Common myeloid progenitor, CD34-positive (primary cell): ENCODE measurements at regions not wholly inside any gene's neighbourhood (a gene's known extent, or its start where the extent isn't known, plus 50 kb on each side); places are given as distances from the start of the nearest gene placed in this dataset.

ENCODE experiments used
- CTCF ChIA-PET: fragments of 350-600 bp; sonication (Branson Sonifier 250); formaldehyde crosslinking; loops from one replicate; lab custom pipeline; 2021; ENCODE audit warnings: antibody characterized with exemption; lab: Charles Lee
- POLR2A ChIA-PET: fragments of 350-600 bp; sonication (Branson Sonifier 250); formaldehyde crosslinking; loops from one replicate; lab custom pipeline; 2021; ENCODE audit warnings: antibody characterized with exemption; lab: Charles Lee
- DNase-seq, 3 donors: peaks; one replicate each; pipeline versions ENCODE4 v3.0.0 to v3.0.0-alpha.2; 2013
- H3K27ac ChIP-seq, 2 experiments: 1 replicate in 1 of 2; 2 replicates in 1 of 2; pipeline ENCODE4 v1.7.0; 2013; ENCODE audit warnings: inconsistent platforms in 2 of 2, low read length in 2 of 2, mild to moderate bottlenecking in 2 of 2, low read depth in 1 of 2, moderate library complexity in 1 of 2; ENCODE audit not compliant: severe bottlenecking in 2 of 2, insufficient read depth in 1 of 2, poor library complexity in 1 of 2
- H3K27me3 ChIP-seq, 5 experiments: replicated peaks in 2 of 5; 1 replicate in 3 of 5; 2 replicates in 2 of 5; pipeline versions ENCODE4 v1.6.1 to v1.7.0; 2013; ENCODE audit warnings: low read length in 4 of 5, mild to moderate bottlenecking in 2 of 5, moderate library complexity in 2 of 5, inconsistent platforms in 1 of 5; ENCODE audit not compliant: insufficient read depth in 5 of 5, control insufficient read depth in 4 of 5
- H3K36me3 ChIP-seq, 4 experiments: 1 replicate in 2 of 4; 2 replicates in 2 of 4; pipeline versions ENCODE4 v1.6.1 to v1.7.0; 2013; ENCODE audit warnings: low read length in 3 of 4, control low read depth in 1 of 4, mild to moderate bottlenecking in 1 of 4; ENCODE audit not compliant: control insufficient read depth in 4 of 4, insufficient read depth in 4 of 4
- H3K4me1 ChIP-seq, 4 experiments: 1 replicate in 3 of 4; 2 replicates in 1 of 4; pipeline versions ENCODE4 v1.6.1 to v1.7.1; 2013; ENCODE audit warnings: low read length in 3 of 4, mild to moderate bottlenecking in 3 of 4, control low read depth in 1 of 4, inconsistent platforms in 1 of 4, moderate library complexity in 1 of 4; ENCODE audit not compliant: control insufficient read depth in 4 of 4, insufficient read depth in 4 of 4; ENCODE audit errors: control extremely low read depth in 1 of 4
- H3K4me3 ChIP-seq, 7 experiments: 1 replicate in 4 of 7; 2 replicates in 3 of 7; pipeline versions ENCODE4 v1.5.1 to v1.7.0; 2013; ENCODE audit warnings: mild to moderate bottlenecking in 7 of 7, low read length in 6 of 7, moderate library complexity in 6 of 7, inconsistent platforms in 2 of 7, low read depth in 2 of 7, control low read depth in 1 of 7; ENCODE audit not compliant: insufficient read depth in 4 of 7, control insufficient read depth in 1 of 7; ENCODE audit errors: extremely low read depth in 1 of 7
- H3K9me3 ChIP-seq, 5 experiments: 1 replicate in 4 of 5; 2 replicates in 1 of 5; pipeline versions ENCODE4 v1.6.1 to v1.7.1; 2013; ENCODE audit warnings: low read length in 4 of 5, mild to moderate bottlenecking in 2 of 5, inconsistent platforms in 1 of 5, low read depth in 1 of 5, moderate library complexity in 1 of 5; ENCODE audit not compliant: control insufficient read depth in 4 of 5, insufficient read depth in 2 of 5; ENCODE audit errors: control extremely low read depth in 1 of 5
- WGBS: methylation state at CpG from one replicate; pipeline ENCODE4 v1.1.5; 2013; ENCODE audit not compliant: insufficient coverage; 5-methylcytosine and 5-hydroxymethylcytosine counted together

DNA sequence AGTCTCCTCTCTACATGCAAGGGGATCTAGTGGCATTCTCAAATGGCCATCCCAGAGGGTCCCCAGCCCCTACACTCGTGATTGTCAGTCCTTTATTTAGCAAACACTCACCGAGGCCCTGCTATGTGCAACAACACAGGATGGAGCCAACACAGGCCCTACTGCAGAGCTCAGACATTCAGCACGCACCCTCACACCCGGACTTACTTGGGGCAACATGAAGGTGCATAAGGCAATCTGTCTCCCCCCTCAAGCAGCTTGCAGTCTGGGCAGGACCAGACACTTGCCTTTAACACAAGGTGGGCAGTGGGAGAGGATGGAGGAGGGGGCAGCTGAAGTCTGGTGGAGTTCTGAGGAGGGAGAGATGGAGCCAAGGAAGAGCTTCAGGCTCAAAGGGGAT lies 258.4 kb downstream of the XXYLT1 start:
- Histone ChIP-seq H3K27ac (no peak overlapping the region), H3K27me3 (peaks cover 0 to 4% (median 0%) of the 10 kb centered on the region in 5 experiments), H3K36me3 (no peaks in the 10 kb centered on the region), H3K4me1 (peaks cover 2 to 26% (median 17%) of the 10 kb centered on the region in 4 experiments), H3K9me3 (no peaks in the 10 kb centered on the region), H3K4me3 (no peak overlapping the region)
- POLR2A ChIA-PET: no interaction called here
- 94% methylated on average over 4 of the region's 4 CpGs for WGBS
- CTCF ChIA-PET: interaction anchor here (6.3 kb wide), 1 partner anchor 11 kb away, joined by 37 read pairs; no protein-coding TSS in a partner anchor
- no peak for DNase-seq

DNA sequence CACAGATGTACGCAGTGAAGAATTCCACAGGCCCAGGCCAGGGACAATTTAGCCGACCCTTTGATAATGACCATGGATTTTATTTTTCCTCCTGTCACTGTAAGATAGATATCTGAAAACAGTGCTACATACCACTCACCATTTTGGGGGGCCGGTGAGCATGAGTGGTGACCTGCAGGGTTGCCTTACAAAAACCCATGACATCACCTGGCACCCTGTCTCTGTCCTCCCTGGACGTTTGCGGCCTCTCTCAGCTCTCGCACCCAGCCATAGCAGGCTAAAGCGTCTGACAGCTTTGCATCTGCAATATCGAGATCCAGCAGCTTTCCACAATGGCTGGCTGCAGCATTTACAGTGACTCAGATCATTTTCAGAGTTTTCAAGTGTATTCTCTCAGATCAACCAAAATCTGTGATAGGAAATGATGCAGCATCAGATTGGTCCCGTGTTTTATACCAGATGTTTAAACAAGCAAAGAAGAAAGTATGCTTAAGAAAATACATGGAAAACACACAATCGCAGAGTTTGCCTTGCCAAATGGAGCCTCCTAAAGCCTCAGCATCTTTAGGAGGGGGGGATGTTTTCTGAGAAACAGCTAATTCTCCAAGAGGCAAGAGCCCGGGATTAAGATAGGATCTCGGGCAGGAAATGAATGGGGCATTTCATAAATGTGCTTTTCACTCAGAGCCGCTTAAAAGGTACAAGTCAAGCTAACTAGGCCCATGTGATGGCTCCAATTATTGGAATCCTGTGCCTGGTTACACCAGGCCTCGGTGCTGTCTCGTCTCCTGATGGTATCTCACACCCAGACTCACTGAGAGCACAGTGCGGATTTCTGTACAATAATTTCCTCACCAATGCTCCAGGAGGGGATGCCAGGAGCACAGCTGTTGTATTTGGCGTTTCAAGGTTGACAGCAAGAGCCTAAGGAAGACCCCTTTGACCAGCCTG lies 257.3 kb downstream of the XXYLT1 start:
- H3K4me3 ChIP-seq: no peak overlapping the region
- peaks cover 0 to 21% (median 12%) of the 10 kb centered on the region in 4 experiments for H3K4me1 ChIP-seq
- H3K27ac ChIP-seq: no peak overlapping the region
- WGBS: 59% methylated on average over 14 of the region's 17 CpGs
- ChIA-PET CTCF (interaction anchor here (6.3 kb wide), 1 partner anchor 12 kb away, joined by 37 read pairs; no protein-coding TSS in a partner anchor), POLR2A (interaction anchor here (1.0 kb wide), 1 partner anchor 18 kb away, joined by 3 read pairs; no protein-coding TSS in a partner anchor)
- H3K9me3 ChIP-seq: no peaks in the 10 kb centered on the region
- peaks cover 0 to 4% (median 0%) of the 10 kb centered on the region in 5 experiments for H3K27me3 ChIP-seq
- peak in 2 of 3 donors; percentile 63 to 76 for DNase-seq
- no peaks in the 10 kb centered on the region for H3K36me3 ChIP-seq

DNA sequence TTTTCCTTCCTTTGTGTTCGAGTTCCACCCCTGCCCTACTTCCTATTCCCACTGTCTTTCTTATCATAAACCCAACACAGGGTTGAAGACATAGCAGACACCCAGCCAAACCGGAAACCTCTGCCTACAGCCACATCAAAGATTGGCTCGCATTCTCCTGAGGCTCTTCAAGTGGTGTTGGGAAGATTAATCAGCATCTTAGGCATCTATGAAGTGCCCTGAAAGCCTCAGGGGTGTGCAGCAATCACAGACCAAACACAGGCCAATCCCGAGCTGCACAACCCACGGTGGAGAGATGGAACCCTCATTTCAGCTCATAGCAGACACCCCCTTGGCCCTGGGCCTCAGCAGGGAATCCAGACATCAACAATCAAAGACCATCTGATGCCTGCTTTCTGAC lies 255.9 kb downstream of the XXYLT1 start:
- ChIA-PET CTCF (interaction anchor here (1.6 to 6.3 kb wide), 2 partner anchors 14 to 332 kb away, joined by 5 to 37 read pairs; no protein-coding TSS in a partner anchor), POLR2A (no interaction called here)
- H3K27me3 ChIP-seq: peaks cover 0 to 4% (median 0%) of the 10 kb centered on the region in 5 experiments
- H3K4me1 ChIP-seq: peaks cover 0 to 21% (median 11%) of the 10 kb centered on the region in 4 experiments
- H3K9me3 ChIP-seq: no peaks in the 10 kb centered on the region
- WGBS: 38% methylated on average over 3 of the region's 5 CpGs
- H3K27ac ChIP-seq: no peak overlapping the region
- no peak overlapping the region for H3K4me3 ChIP-seq
- H3K36me3 ChIP-seq: no peaks in the 10 kb centered on the region
- DNase-seq: peak; percentile 47 to 72 (median 57)

DNA sequence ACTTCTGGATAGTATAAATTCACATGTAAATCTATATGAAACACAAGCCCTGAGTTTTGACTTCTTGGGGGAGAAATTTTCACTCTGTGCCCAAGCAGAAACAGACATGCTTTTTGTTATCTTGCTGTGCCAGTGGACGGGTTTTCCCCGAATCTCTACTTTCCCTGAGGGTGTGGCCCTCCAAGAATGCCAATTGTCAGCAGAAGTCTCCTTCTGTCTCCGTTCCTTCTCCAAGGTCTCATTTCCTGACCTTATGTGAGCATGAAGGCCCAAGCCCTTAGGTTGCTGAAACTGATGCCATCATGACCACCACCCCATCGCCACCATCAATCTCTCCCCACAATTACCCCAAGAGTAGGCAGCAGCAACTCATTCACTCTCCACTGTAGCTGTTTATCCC lies 253.8 kb downstream of the XXYLT1 start:
- peaks cover 0 to 4% (median 0%) of the 10 kb centered on the region in 5 experiments for H3K9me3 ChIP-seq
- whole genome bisulfite sequencing: 83% methylated on average over 2 of the region's 4 CpGs
- peak in 1 of 3 donors; percentile 9 for DNase-seq
- peaks cover 0 to 15% (median 12%) of the 10 kb centered on the region in 4 experiments for H3K4me1 ChIP-seq
- POLR2A ChIA-PET: no interaction called here
- H3K27me3 ChIP-seq: peaks cover 0 to 4% (median 0%) of the 10 kb centered on the region in 5 experiments
- H3K27ac ChIP-seq: no peak overlapping the region
- CTCF ChIA-PET: interaction anchor here (1.1 to 6.3 kb wide), 4 partner anchors 8 to 69 kb away, joined by 3 to 37 read pairs (median 3); no protein-coding TSS in a partner anchor
- H3K4me3 ChIP-seq: no peak overlapping the region
- H3K36me3 ChIP-seq: no peaks in the 10 kb centered on the region
